HCT116 (cell line): ENCODE measurements at regions not wholly inside any gene's neighbourhood (a gene's known extent, or its start where the extent isn't known, plus 50 kb on each side); places are given as distances from the start of the nearest gene placed in this dataset.

Source experiments
- ATAC-seq: fragments of 200-7000 bp; cut with Tn5 transposase; 2 replicates; pipeline ENCODE4 v1.9.1; 2020; ENCODE audit warnings: mild to moderate bottlenecking, moderate library complexity
- BruUV-seq: library from RNA; stranded (reverse); fragments of 400-500 nt; replicated peaks from 2 replicates; lab custom pipeline; 2021; lab: Mats Ljungman, UMichigan
- CTCF ChIA-PET: fragments of 300-600 bp; sonication (Branson Sonifier 250); formaldehyde crosslinking; loops from one replicate; lab custom pipeline; 2021; ENCODE audit warnings: antibody characterized with exemption; lab: Charles Lee
- POLR2A ChIA-PET: fragments of 300-600, 350-600 bp; sonication (Branson Sonifier 250); formaldehyde crosslinking; loops from one replicate; lab custom pipeline; 2021; ENCODE audit warnings: antibody characterized with exemption; lab: Charles Lee
- RAD21 ChIA-PET, 2 experiments: fragments of 300-600 bp; sonication (Branson Sonifier 250); formaldehyde crosslinking; loops; one replicate each; lab custom pipeline; 2023; ENCODE audit warnings: low total read pairs in 2 of 2; ENCODE audit not compliant: uncharacterized antibody in 2 of 2, unreplicated experiment in 2 of 2, low non-redundant PET in 1 of 2; lab: Charles Lee
- DNase-seq: peaks from one replicate; pipeline ENCODE4 v3.0.0-alpha.2; 2010; ENCODE audit warnings: low read depth, low spot score
- H2AFZ ChIP-seq: fragments of 200-600 bp; shearing (Covaris generic), sonication (generic); 2 replicates; pipeline ENCODE4 v1.6.1; 2017; ENCODE audit warnings: low read depth, mixed run types, mixed read lengths, antibody characterized with exemption, low read length; ENCODE audit not compliant: poor library complexity, severe bottlenecking
- H3K27ac ChIP-seq: 2 replicates; pipeline ENCODE4 v1.5.1; 2012; ENCODE audit warnings: low read depth, low read length
- H3K27me3 ChIP-seq: fragments of 200-600 bp; sonication (generic); 2 replicates; pipeline ENCODE4 v1.6.1; 2016; ENCODE audit warnings: mixed run types, low read length, mixed read lengths; ENCODE audit not compliant: insufficient read depth
- H3K36me3 ChIP-seq, 2 experiments: fragments of 200-500 bp in 1 of 2; fragments of 200-600 bp in 1 of 2; sonication (Bioruptor generic) in 1 of 2; sonication (generic) in 1 of 2; 2 replicates each; pipeline versions ENCODE4 v1.5.1 to v1.6.1; 2014 to 2016; ENCODE audit warnings: low read length in 2 of 2, inconsistent platforms in 1 of 2, mixed read lengths in 1 of 2, mixed run types in 1 of 2; ENCODE audit not compliant: insufficient read depth in 2 of 2, control insufficient read depth in 1 of 2
- H3K4me1 ChIP-seq, 2 experiments: fragments of 200-600 bp in 1 of 2; sonication (generic) in 1 of 2; 2 replicates each; pipeline versions ENCODE4 v1.5.1 to v1.6.1; 2012 to 2017; ENCODE audit warnings: low read length in 2 of 2, inconsistent platforms in 1 of 2, mild to moderate bottlenecking in 1 of 2, mixed read lengths in 1 of 2, mixed run types in 1 of 2, moderate library complexity in 1 of 2; ENCODE audit not compliant: insufficient read depth in 2 of 2, control insufficient read depth in 1 of 2
- H3K4me2 ChIP-seq: fragments of 200-600 bp; sonication (generic); 2 replicates; pipeline ENCODE4 v1.6.1; 2017; ENCODE audit warnings: mixed run types, low read length, mixed read lengths
- H3K4me3 ChIP-seq, 2 experiments: fragments of 200-600 bp in 1 of 2; sonication (generic) in 1 of 2; replicated peaks in 1 of 2; 2 replicates each; pipeline ENCODE4 v1.5.1; 2011 to 2016; ENCODE audit warnings: low read length in 2 of 2, control low read depth in 1 of 2, low read depth in 1 of 2, mild to moderate bottlenecking in 1 of 2, mixed read lengths in 1 of 2, mixed run types in 1 of 2
- H3K79me2 ChIP-seq: fragments of 200-600 bp; sonication (generic); 2 replicates; pipeline ENCODE4 v1.6.1; 2017; ENCODE audit warnings: mild to moderate bottlenecking, mixed run types, low read length, moderate library complexity, mixed read lengths; ENCODE audit not compliant: insufficient read depth
- H3K9ac ChIP-seq: fragments of 200-600 bp; sonication (generic); 2 replicates; pipeline ENCODE4 v1.6.1; 2016; ENCODE audit warnings: low read length, mixed read lengths
- H3K9me2 ChIP-seq: fragments of 200-600 bp; sonication (generic), shearing (Covaris generic); 2 replicates; pipeline ENCODE4 v1.6.1; 2017; ENCODE audit warnings: mixed run types, mild to moderate bottlenecking, moderate library complexity; ENCODE audit not compliant: insufficient read depth
- H3K9me3 ChIP-seq, 2 experiments: fragments of 200-500 bp in 1 of 2; fragments of 200-600 bp in 1 of 2; sonication (Bioruptor generic) in 1 of 2; sonication (generic) in 1 of 2; 2 replicates each; pipeline ENCODE4 v1.6.1; 2014 to 2017; ENCODE audit warnings: low read length in 2 of 2, mixed read lengths in 2 of 2, inconsistent platforms in 1 of 2, low read depth in 1 of 2, mild to moderate bottlenecking in 1 of 2, mixed run types in 1 of 2, moderate library complexity in 1 of 2; ENCODE audit not compliant: control insufficient read depth in 1 of 2, insufficient read depth in 1 of 2
- H4K20me1 ChIP-seq: fragments of 200-600 bp; sonication (generic), shearing (Covaris generic); 2 replicates; pipeline ENCODE4 v1.6.1; 2017; ENCODE audit warnings: mixed run types, mild to moderate bottlenecking, moderate library complexity; ENCODE audit not compliant: insufficient read depth
- ATF3 ChIP-seq: IDR thresholded peaks from 2 replicates; pipeline ENCODE4 v1.6.1; 2012
- CEBPB ChIP-seq: IDR thresholded peaks from 2 replicates; pipeline ENCODE4 v1.6.1; 2012; ENCODE audit warnings: low read depth
- EGR1 ChIP-seq: IDR thresholded peaks from 2 replicates; pipeline ENCODE4 v1.6.1; 2012; ENCODE audit warnings: low read depth
- ELF1 ChIP-seq: IDR thresholded peaks from 2 replicates; pipeline ENCODE4 v1.6.1; 2012; ENCODE audit warnings: low read depth, borderline replicate concordance
- EZH2 ChIP-seq: fragments of 200-600 bp; sonication (generic); IDR thresholded peaks from 2 replicates; pipeline ENCODE4 v1.6.1; 2017; ENCODE audit warnings: antibody characterized with exemption, mixed run types
- EZH2phosphoT487 ChIP-seq: fragments of 200-600 bp; IDR thresholded peaks from 2 replicates; pipeline ENCODE4 v1.6.1; 2018; ENCODE audit warnings: antibody characterized with exemption, borderline replicate concordance
- FOSL1 ChIP-seq: IDR thresholded peaks from 2 replicates; pipeline ENCODE4 v1.6.1; 2012; ENCODE audit warnings: low read depth
- JUND ChIP-seq: IDR thresholded peaks from 2 replicates; pipeline ENCODE4 v1.6.1; 2012
- MAX ChIP-seq: IDR thresholded peaks from 2 replicates; pipeline ENCODE4 v1.6.1; 2012
- POLR2AphosphoS5 ChIP-seq: IDR thresholded peaks from 2 replicates; pipeline ENCODE4 v1.6.1; 2011; ENCODE audit warnings: mild to moderate bottlenecking, low read depth, low read length, moderate library complexity
- RAD21 ChIP-seq: IDR thresholded peaks from 2 replicates; pipeline ENCODE4 v1.6.1; 2012; ENCODE audit warnings: low read depth, mild to moderate bottlenecking
- REST ChIP-seq: IDR thresholded peaks from 2 replicates; pipeline ENCODE4 v1.6.1; 2012; ENCODE audit warnings: low read depth
- SP1 ChIP-seq: IDR thresholded peaks from 2 replicates; pipeline ENCODE4 v1.6.1; 2012; ENCODE audit warnings: low read depth
- TCF7L2 ChIP-seq: IDR thresholded peaks from 2 replicates; pipeline ENCODE4 v1.7.0; 2011; ENCODE audit warnings: borderline replicate concordance, inconsistent platforms; ENCODE audit not compliant: insufficient read depth, insufficient read length; ENCODE audit errors: extremely low read depth
- YY1 ChIP-seq: IDR thresholded peaks from 2 replicates; pipeline ENCODE4 v1.6.1; 2011; ENCODE audit warnings: low read length, low read depth, moderate library complexity, mild to moderate bottlenecking; ENCODE audit not compliant: insufficient replicate concordance; ENCODE audit errors: extremely low read depth
- ZBTB33 ChIP-seq: IDR thresholded peaks from 2 replicates; pipeline ENCODE4 v1.6.1; 2011; ENCODE audit warnings: mild to moderate bottlenecking, low read length, moderate library complexity; ENCODE audit not compliant: insufficient replicate concordance; ENCODE audit errors: extremely low read depth
- ZNF274 ChIP-seq: fragments of 200-500 bp; sonication (Bioruptor generic); IDR thresholded peaks from 2 replicates; pipeline ENCODE4 v1.6.1; 2014; ENCODE audit warnings: mild to moderate bottlenecking, low read depth, low read length, inconsistent platforms
- intact Hi-C: fragments of 100-400 bp; cut with micrococcal nuclease; formaldehyde crosslinking; loops from 2 replicates; pipeline ENCODE4 v1.10.0; 2022

- TF ChIP-seq FOSL1 (no peak), REST (no peak), RAD21 (no peak), EZH2 (no peak), CEBPB (no peak), ELF1 (no peak), POLR2AphosphoS5 (no peak), ZBTB33 (no peak), TCF7L2 (no peak), ATF3 (no peak), EGR1 (no peak), MAX (no peak), EZH2phosphoT487 (no peak), JUND (no peak), ZNF274 (no peak), YY1 (no peak), SP1 (no peak)
- ATAC-seq = no peak
- Histone ChIP-seq H4K20me1 (no peaks in the 10 kb centered on the region), H3K9ac (no peak overlapping the region), H2AFZ (no peak overlapping the region), H3K4me3 (no peak overlapping the region), H3K36me3 (no peaks in the 10 kb centered on the region), H3K79me2 (no peaks in the 10 kb centered on the region), H3K27me3 (no peaks in the 10 kb centered on the region), H3K4me2 (no peak overlapping the region), H3K9me3 (peaks cover 20 to 24% of the 10 kb centered on the region in 2 experiments; a peak in 2 of 4 replicates), H3K9me2 (no peaks in the 10 kb centered on the region), H3K4me1 (no peaks in the 10 kb centered on the region), H3K27ac (no peak overlapping the region)
- BruUV-seq = no TSS peak
- intact Hi-C loops = no loop called here
- ChIA-PET CTCF (no interaction called here), POLR2A (no interaction called here), RAD21 (no interaction called here)
- no peak for DNase-seq
Observed at GRCh38 chr10:20381761-20382160, 515.4 kb downstream of the NEBL start.
